ENCODE measurements at regions not wholly inside any gene's neighbourhood (a gene's known extent, or its start where the extent isn't known, plus 50 kb on each side); places are given as distances from the start of the nearest gene placed in this dataset.
"Not testable (repeated sequence)": the region's sequence is repeated elsewhere in the genome, so short reads cannot be mapped to it uniquely, and the experiment has no call there.

- TF ChIP-seq POLR2A (IDR thresholded peaks at IDR 0.05; ENCODE audit: low read depth, low read length) (no peak), TAF1 (IDR thresholded peaks at IDR 0.05; ENCODE audit: borderline replicate concordance, low read depth, low read length) (no peak), POLR2AphosphoS5 (IDR thresholded peaks at IDR 0.05; ENCODE audit: low read depth, low read length) (no peak)
- DNase-seq (ENCODE audit: insufficient read length) (no peak), FAIRE-seq (no peak)
Observed at GRCh38 chr6:84872996-84873723, 108.8 kb upstream of the TBX18 start.

GRCh38 chr6:84871925-84872324, 107.5 kb upstream of the TBX18 start:
- TF ChIP-seq POLR2A (IDR thresholded peaks at IDR 0.05; ENCODE audit: low read depth, low read length) (no peak), TAF1 (IDR thresholded peaks at IDR 0.05; ENCODE audit: borderline replicate concordance, low read depth, low read length) (no peak), POLR2AphosphoS5 (IDR thresholded peaks at IDR 0.05; ENCODE audit: low read depth, low read length) (no peak)
- DNase-seq (ENCODE audit: insufficient read length) (no peak), FAIRE-seq (no peak)

- TF ChIP-seq POLR2A (IDR thresholded peaks at IDR 0.05; ENCODE audit: low read depth, low read length) (no peak), TAF1 (IDR thresholded peaks at IDR 0.05; ENCODE audit: borderline replicate concordance, low read depth, low read length) (no peak), POLR2AphosphoS5 (IDR thresholded peaks at IDR 0.05; ENCODE audit: low read depth, low read length) (no peak)
- FAIRE-seq (no peak), DNase-seq (ENCODE audit: insufficient read length) (no peak)
Observed at GRCh38 chr6:84870672-84871071, 106.3 kb upstream of the TBX18 start.

GRCh38 chr6:84868149-84868548, 103.8 kb upstream of the TBX18 start:
- TF ChIP-seq TAF1 (IDR thresholded peaks at IDR 0.05; ENCODE audit: borderline replicate concordance, low read depth, low read length) (no peak), POLR2A (IDR thresholded peaks at IDR 0.05; ENCODE audit: low read depth, low read length) (no peak), POLR2AphosphoS5 (IDR thresholded peaks at IDR 0.05; ENCODE audit: low read depth, low read length) (no peak)
- FAIRE-seq: no peak
- DNase-seq (ENCODE audit: insufficient read length): no peak

DNA sequence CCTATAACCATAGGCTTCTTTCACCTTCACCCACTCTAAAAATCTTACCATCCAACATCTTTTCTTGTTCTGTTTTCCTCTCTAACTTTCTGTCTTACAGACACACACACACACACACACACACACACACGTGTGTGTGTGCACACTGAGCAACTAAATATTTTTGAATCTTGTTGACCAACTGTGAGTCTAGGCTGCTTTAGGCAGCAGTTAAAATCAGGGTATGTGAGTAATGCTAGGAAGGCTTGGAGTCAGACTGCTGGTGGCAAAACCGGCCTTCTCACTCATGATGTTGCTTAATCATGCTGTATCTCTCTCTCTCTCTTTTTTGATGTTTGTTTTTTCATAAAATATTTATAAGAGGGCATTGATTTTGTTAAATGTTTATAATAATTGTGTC, 103.1 kb upstream of the TBX18 start:
- TF ChIP-seq TAF1 (IDR thresholded peaks at IDR 0.05; ENCODE audit: borderline replicate concordance, low read depth, low read length): no peak
- TF ChIP-seq POLR2A (IDR thresholded peaks at IDR 0.05; ENCODE audit: low read depth, low read length): no peak
- TF ChIP-seq POLR2AphosphoS5 (IDR thresholded peaks at IDR 0.05; ENCODE audit: low read depth, low read length): no peak
- no peak for FAIRE-seq
- DNase-seq (ENCODE audit: insufficient read length): no peak

GRCh38 chr6:84866715-84867114, 102.3 kb upstream of the TBX18 start:
- FAIRE-seq (no peak), DNase-seq (ENCODE audit: insufficient read length) (no peak)
- TF ChIP-seq POLR2A (IDR thresholded peaks at IDR 0.05; ENCODE audit: low read depth, low read length) (no peak), TAF1 (IDR thresholded peaks at IDR 0.05; ENCODE audit: borderline replicate concordance, low read depth, low read length) (no peak), POLR2AphosphoS5 (IDR thresholded peaks at IDR 0.05; ENCODE audit: low read depth, low read length) (no peak)

DNA sequence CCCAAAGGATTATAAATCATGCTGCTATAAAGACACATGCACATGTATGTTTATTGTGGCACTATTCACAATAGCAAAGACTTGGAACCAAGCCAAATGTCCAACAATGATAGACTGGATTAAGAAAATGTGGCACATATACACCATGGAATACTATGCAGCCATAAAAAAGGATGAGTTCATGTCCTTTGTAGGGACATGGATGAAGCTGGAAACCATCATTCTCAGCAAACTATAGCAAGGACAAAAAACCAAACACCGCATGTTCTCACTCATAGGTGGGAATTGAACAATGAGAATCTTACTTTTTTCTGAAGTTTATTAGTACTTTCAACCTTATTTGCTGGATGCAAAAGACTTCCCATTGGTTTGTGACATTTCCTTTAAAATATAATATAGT, 101.0 kb upstream of the TBX18 start:
- DNase-seq (ENCODE audit: insufficient read length); FAIRE-seq: not testable (repeated sequence)

GRCh38 chr6:84862843-84863242, 98.4 kb upstream of the TBX18 start:
- TF ChIP-seq TAF1 (IDR thresholded peaks at IDR 0.05; ENCODE audit: borderline replicate concordance, low read depth, low read length) (no peak), POLR2A (IDR thresholded peaks at IDR 0.05; ENCODE audit: low read depth, low read length) (no peak), POLR2AphosphoS5 (IDR thresholded peaks at IDR 0.05; ENCODE audit: low read depth, low read length) (no peak)
- no peak for DNase-seq (ENCODE audit: insufficient read length)
- no peak for FAIRE-seq

- no peak for FAIRE-seq
Observed at GRCh38 chr6:84860920-84861319, 96.5 kb upstream of the TBX18 start.

GRCh38 chr6:84860509-84860908, 96.1 kb upstream of the TBX18 start:
- TF ChIP-seq POLR2AphosphoS5 (IDR thresholded peaks at IDR 0.05; ENCODE audit: low read depth, low read length) (no peak), POLR2A (IDR thresholded peaks at IDR 0.05; ENCODE audit: low read depth, low read length) (no peak), TAF1 (IDR thresholded peaks at IDR 0.05; ENCODE audit: borderline replicate concordance, low read depth, low read length) (no peak)
- no peak for FAIRE-seq
- DNase-seq (ENCODE audit: insufficient read length): no peak

More at GRCh38 chr6:84860920-84861319, 96.5 kb upstream of the TBX18 start:
- TF ChIP-seq TAF1 (IDR thresholded peaks at IDR 0.05; ENCODE audit: borderline replicate concordance, low read depth, low read length) (no peak), POLR2A (IDR thresholded peaks at IDR 0.05; ENCODE audit: low read depth, low read length) (no peak)
- DNase-seq (ENCODE audit: insufficient read length): no peak

DNA sequence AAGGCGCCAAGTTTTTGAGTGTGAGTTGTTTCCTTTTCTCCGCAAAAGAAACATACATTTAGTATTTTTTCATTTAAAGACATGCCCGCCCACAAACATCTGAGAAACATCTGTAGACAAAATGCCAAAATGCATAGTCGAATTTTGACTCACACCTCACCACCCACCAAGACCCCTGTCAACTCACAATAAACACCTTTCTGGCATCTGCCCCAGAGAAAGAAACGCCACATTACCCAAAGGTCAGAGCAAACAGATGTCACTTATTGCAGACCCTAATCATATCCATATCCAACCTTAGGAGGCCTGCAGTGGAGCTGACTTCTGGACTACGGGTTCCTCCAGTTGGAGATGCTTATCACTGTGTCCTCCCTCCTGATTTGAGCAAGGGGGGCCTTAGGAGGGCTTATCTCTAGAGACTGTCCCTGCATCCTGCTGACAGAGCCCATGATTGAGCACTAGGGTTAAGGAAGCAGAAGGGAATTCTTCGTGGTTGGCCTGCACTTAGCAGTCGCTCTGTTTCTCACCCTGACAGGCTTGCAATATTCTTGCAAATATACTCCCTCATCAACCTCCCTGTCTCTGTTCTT, 90.5 kb upstream of the TBX18 start:
- TF ChIP-seq TAF1 (IDR thresholded peaks at IDR 0.05; ENCODE audit: borderline replicate concordance, low read depth, low read length) (no peak), POLR2A (IDR thresholded peaks at IDR 0.05; ENCODE audit: low read depth, low read length) (no peak), POLR2AphosphoS5 (IDR thresholded peaks at IDR 0.05; ENCODE audit: low read depth, low read length) (no peak)
- DNase-seq (ENCODE audit: insufficient read length) (no peak), FAIRE-seq (no peak)

- DNase-seq (ENCODE audit: insufficient read length) (no peak), FAIRE-seq (no peak)
- TF ChIP-seq TAF1 (IDR thresholded peaks at IDR 0.05; ENCODE audit: borderline replicate concordance, low read depth, low read length): no peak
- TF ChIP-seq POLR2AphosphoS5 (IDR thresholded peaks at IDR 0.05; ENCODE audit: low read depth, low read length): no peak
- TF ChIP-seq POLR2A (IDR thresholded peaks at IDR 0.05; ENCODE audit: low read depth, low read length): no peak
Observed at GRCh38 chr6:84853901-84854300, 89.5 kb upstream of the TBX18 start.

All from GM12892 (cell line).